ENCODE measurements at regions not wholly inside any gene's neighbourhood (a gene's known extent, or its start where the extent isn't known, plus 50 kb on each side); places are given as distances from the start of the nearest gene placed in this dataset.

DNA sequence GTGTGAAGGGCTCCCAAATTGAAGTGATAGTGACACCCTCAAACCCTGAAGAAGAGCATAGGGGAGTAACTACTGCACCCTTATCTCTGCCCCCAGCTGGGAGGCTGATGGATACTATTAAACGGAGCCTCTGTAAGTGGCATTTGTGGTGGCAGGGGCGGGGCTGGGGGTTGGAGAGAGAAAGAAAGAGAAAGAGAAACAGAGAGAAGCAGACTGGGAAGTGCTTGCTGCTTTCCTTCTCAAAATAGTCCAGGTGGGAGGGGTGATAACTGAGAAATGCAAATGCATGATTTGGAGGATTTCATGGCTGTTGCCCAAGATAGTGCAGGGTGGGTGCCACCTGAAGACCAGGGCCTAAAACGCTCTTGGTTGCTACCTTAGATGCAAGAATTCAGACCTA, 253.5 kb upstream of the GATB start:
- ATAC-seq (no peak), DNase-seq (no peak)
- peaks cover 0 to 16% (median 11%) of the 10 kb centered on the region in 9 donors for H3K4me1 ChIP-seq
- no peak for TF ChIP-seq CTCF (IDR thresholded peaks at IDR 0.05)
- no peaks in the 10 kb centered on the region for H3K27me3 ChIP-seq
- WGBS, 2 donors = 59 to 64% methylated on average over 3 of the region's 3 CpGs
- no peaks in the 10 kb centered on the region for H3K36me3 ChIP-seq
- peaks cover 0 to 11% (median 0%) of the 10 kb centered on the region in 11 donors for H3K9me3 ChIP-seq
- intact Hi-C loops (cut with DNase I) = no loop called here
- no peak overlapping the region for H3K27ac ChIP-seq
- H3K4me3 ChIP-seq = no peak overlapping the region

DNA sequence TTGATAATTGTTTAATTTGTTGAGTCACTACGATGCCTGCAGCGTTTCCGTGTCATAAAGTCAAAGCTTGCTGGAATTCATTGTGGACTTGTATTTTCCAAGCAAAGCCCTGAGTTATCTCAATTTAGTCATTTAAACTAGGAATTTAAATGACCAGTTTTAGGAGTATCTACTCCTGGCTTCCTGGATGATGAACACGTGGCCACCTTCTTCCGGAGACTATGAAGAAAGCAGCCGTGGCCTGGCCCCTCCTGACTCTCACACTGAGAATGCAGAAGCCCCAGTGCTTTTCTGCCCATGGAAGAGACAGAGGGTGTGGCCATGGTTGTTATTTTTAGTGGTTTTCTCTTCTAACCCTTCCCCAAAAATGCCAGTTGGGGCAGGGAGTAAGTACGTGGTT, 250.7 kb upstream of the GATB start:
- ATAC-seq = no peak
- no peak for DNase-seq
- Histone ChIP-seq H3K4me3 (no peak overlapping the region), H3K27me3 (no peaks in the 10 kb centered on the region), H3K27ac (no peak overlapping the region), H3K4me1 (peaks cover 0 to 16% (median 12%) of the 10 kb centered on the region in 9 donors), H3K9me3 (peaks cover 0 to 11% (median 0%) of the 10 kb centered on the region in 11 donors), H3K36me3 (no peaks in the 10 kb centered on the region)
- intact Hi-C loops (cut with DNase I) = no loop called here
- WGBS, 2 donors = 82 to 83% methylated on average over 7 of the region's 7 CpGs
- TF ChIP-seq CTCF (IDR thresholded peaks at IDR 0.05) = no peak

DNA sequence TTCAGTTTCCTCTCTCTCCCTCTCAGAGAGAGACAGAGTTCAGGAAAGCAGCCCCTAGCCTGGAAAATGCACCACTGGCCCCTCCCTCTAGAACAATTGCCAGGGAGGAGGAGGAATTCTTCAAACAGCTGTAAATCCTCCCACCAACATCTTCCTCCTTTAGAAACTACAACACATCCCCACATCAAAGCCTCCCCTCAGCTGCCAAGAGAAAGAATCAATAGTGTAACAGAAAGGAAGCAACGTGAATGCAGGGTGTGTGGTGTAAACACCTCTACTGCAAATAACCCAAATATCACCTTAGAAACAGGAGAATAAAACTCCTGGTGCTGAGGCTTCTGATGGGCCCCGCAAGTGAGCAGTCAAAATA, 249.9 kb upstream of the GATB start:
- H3K4me1 ChIP-seq = peaks cover 0 to 16% (median 12%) of the 10 kb centered on the region in 9 donors
- H3K4me3 ChIP-seq = no peak overlapping the region
- WGBS, 2 donors = 61 to 66% methylated on average over 2 of the region's 2 CpGs
- intact Hi-C loops (cut with DNase I) = no loop called here
- no peaks in the 10 kb centered on the region for H3K36me3 ChIP-seq
- no peak for DNase-seq
- no peak overlapping the region for H3K27ac ChIP-seq
- peaks cover 0 to 11% (median 0%) of the 10 kb centered on the region in 11 donors for H3K9me3 ChIP-seq
- ATAC-seq = no peak
- no peak for TF ChIP-seq CTCF (IDR thresholded peaks at IDR 0.05)
- H3K27me3 ChIP-seq = no peaks in the 10 kb centered on the region

DNA sequence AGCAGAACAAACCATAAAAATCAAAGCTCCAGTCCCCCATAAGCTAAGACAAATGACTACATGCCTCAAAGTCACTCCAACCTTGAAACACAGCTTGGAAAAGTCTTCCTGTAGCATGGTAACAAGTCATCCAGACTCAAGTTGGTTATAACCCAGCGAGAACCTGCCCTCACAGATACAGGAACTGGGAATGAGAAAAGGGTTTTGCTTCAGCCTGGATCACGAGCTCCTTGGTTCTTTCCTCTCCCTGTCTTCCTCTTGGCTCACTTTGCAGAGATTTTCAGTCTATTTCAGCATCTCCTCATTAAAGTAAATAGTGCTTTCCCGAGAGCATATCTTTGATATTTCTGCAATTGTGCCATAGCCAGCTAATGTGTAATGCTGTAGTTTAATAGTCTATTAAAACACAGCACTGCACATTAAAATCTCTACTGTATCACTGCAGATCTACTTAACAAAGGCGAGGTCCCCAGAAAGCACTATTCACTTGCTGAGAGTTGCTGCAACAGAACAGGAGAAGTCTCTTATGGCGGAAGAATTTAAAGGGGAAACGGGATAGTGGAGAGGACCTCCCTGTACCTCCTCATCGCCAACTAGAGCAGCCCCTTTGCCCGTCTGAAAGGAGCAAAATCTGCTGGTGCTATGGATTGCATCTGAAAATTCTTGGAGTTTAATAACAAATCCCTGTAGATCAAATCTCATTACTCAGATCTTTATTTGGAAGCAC, 249.3 kb upstream of the GATB start:
- Histone ChIP-seq H3K4me1 (peaks cover 0 to 16% (median 12%) of the 10 kb centered on the region in 9 donors), H3K36me3 (no peaks in the 10 kb centered on the region), H3K27ac (no peak overlapping the region), H3K4me3 (no peak overlapping the region), H3K9me3 (peaks cover 0 to 11% (median 0%) of the 10 kb centered on the region in 11 donors), H3K27me3 (no peaks in the 10 kb centered on the region)
- ATAC-seq = no peak
- DNase-seq = no peak
- intact Hi-C loops (cut with DNase I) = no loop called here
- no peak for TF ChIP-seq CTCF (IDR thresholded peaks at IDR 0.05)
- WGBS, 2 donors = 44 to 57% methylated on average over 8 of the region's 8 CpGs

Measured in heart right ventricle (tissue), 16 donors.